HuH-7 (cell line): ENCODE measurements at regions not wholly inside any gene's neighbourhood (a gene's known extent, or its start where the extent isn't known, plus 50 kb on each side); places are given as distances from the start of the nearest gene placed in this dataset.
"Not testable (repeated sequence)": the region's sequence is repeated elsewhere in the genome, so short reads cannot be mapped to it uniquely, and the experiment has no call there.

ENCODE experiments used
- DNase-seq: peaks from one replicate; pipeline ENCODE4 v3.0.0; 2011; ENCODE audit warnings: low spot score

DNA sequence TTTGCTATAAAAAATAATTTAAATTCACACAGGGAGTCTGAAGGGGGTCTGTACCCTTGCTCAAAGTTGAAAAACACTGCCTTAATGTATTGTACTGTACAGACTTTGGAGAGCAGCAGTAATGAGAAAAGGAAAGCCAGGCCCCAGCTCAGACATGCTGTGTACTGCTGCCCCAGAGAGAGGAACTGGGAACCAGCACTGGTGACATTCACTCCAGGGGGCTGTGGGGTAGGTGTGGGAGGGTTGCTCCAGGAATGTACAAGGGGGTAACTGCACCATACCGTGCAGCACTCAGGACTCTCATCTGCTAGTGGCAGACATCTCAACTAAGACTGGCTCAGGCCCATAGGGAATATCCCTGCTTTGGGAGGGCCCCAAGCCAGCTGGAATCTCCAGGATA lies 146.0 kb upstream of the RMP24 start:
- DNase-seq, result no peak

DNA sequence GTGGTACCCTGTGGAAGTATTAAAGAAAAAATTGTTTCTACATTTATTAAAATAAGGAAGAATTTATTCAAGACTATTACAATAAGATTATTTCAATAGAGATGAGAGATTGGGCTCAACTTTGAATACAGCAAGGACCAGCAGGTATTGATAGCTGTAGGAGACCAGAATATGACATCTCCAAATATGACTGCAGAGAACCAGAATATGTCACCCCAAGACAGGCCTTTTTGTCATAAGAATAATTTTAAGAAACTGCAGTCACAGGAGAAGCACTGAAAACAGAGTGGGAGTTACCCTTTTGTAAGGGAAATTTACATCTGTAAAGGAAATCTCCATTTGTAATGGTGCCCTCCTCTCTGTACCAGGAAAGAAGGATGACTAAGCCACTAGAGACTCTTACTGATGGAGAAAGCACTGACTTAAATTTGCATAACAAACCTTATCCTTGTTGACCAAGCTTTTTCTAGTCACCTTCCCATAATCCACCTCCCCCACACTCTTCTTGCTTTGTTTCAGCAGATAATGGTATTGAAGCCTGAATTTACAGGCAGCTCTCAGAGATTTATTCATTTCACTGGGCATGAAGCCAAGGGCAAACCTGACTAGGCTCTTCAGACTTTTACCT lies 145.1 kb upstream of the RMP24 start:
- DNase-seq, result no peak

DNA sequence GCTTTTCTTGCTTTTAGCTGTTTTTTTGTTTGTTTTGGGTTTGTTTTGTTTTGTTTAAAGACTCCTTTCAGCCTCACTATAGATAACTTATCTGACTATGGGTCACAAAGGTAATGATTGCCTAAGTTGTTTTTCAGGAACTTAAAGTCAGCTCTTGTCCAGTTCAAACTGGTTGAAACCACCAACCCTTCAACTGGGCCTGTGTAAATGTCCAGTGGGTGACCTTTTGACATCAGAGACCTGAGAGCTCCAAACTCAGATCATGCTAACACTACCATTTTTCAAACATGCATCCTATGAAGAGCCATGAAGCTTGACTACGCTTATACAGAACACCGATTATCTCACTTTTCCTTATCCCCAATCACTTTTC lies 144.6 kb upstream of the RMP24 start:
- DNase-seq, result no peak

DNA sequence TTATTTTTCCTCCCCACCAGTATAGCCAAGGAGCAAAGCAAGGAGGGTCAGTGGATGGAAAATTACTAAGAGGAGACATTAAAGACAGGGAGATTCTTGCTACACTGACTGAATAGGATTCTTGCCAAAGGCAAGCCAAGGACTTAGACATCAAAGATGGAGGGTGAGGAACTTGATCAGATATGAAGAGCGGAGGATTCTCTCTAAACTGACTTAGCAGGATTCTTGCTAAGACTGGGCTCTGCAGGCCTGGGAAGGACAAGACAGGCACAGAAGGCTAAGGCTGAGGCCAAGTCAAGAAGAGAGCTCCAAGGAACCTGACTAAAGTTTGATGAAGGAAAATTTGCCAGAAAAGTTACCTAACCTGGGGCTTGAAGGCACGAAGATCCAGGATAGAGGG lies 143.9 kb upstream of the RMP24 start:
- DNase-seq, result no peak

DNA sequence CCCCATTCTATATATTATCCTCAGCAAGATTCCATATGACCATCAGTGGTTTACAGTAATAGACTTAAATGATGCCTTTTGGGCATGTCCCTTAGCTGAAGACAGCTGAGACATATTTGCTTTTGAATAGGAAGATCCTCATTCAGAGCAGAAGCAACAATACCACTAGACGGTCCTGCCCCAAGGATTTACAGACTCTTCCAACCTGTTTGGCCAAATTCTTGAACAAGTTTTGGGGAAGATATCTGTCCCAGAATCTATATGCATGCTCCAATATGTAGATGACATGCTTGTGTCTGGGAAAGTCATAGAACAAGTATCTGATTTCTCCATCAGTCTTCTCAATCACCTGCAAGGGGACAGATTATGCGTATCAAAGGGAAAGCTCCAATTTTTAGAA lies 137.1 kb upstream of the RMP24 start:
- DNase-seq, result no peak

DNA sequence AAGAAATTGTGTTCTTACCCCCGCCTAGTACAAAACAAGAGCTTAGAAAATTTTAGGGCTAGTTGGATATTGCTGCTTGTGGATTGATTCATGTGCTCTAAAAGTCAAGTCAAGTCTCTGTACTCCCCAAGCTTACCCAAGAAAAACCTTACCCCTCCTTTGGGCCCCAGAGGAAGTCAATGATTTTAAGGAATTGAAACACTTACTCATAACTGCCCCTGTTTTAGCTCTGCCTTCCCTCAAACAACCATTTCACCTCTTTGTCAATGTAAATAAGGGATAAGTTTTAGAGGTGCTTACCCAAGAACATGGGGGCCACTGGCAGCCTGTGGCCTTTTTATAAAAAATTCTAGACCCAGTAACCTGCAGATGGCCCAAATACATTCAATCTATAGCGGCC lies 136.6 kb upstream of the RMP24 start:
- DNase-seq, result no peak

DNA sequence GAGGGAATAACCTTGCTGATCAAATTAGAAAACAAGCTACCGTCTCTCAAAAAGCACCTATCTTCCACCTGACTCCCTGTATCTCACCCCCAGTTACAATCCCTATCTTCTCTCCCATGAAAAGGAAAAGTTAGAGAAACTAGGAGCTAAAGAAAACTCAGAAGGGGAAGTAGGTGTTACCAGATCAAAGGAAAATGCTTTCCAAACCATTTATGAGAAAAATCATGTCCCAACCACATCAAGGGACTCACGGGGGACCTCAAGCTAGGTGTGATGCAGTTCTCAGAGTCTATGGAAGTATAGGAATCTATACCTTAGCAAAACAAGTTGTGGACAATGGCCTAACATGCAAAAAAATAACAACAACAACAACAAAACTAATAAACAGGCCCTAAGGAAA lies 135.5 kb upstream of the RMP24 start:
- DNase-seq, result no peak

DNA sequence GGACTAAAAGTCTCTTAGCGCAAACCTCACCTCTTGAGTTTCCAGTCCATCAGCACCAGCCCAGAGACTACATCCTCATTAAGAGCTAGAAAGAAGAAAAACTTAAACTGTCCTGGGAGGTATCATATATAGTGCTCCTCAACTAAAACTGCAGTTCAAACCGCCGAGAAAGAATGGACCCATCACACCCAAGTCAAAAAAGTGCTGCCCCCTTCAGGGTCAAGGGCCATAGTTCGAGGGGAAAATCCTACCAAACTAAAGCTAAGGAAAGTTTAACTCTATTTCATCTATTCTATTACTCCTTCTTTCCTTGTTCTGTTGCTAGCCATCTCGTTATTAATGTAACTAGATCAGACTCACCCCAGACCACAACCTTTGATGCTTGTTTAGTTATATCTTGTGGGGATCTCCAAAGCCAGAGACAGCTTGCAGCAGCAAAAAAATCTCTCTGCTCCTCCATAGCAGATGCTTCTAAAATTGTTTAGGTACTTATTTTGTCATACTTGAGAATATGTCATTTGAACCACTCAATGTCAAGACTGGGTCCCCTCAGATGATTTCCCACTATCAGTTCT lies 134.5 kb upstream of the RMP24 start:
- DNase-seq, result no peak

DNA sequence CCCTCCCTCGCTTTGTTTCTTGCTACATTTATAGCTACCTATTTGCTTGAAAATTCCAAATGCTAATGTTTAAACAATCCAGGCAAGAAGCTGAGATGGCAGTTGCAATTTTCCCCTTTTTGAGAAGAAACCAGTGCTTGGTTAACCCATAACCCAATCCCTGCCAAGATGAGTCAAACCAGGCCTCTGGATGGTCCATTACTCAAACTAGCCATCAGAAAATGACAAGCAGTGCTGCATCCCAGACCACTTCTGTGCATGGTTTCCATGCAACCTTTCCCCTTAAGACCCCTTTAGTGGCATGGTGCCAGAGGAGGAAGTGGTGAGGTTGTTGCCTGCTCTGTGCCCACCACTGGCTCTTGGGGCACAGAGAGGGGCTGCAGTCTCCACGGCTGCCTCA lies 131.2 kb upstream of the RMP24 start:
- DNase-seq, result no peak

DNA sequence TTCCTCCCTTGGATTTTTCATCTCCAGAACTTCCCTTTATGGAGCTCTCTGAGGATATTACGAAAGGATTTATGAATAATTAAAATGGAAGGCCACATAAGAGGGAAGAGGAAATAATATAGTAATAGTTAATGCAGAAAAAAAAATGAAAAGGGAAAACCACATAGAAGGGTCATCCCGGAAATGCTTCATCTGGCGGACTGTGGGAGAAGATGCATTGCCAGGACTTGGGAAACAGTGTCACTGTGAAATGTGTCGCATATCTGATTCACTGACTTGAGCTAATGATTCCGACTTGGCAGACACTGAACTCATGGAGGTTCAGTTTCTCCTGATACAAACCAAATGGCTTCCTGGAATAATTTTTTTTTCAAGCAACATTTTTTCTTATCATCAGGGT lies 129.9 kb upstream of the RMP24 start:
- no peak for DNase-seq

DNA sequence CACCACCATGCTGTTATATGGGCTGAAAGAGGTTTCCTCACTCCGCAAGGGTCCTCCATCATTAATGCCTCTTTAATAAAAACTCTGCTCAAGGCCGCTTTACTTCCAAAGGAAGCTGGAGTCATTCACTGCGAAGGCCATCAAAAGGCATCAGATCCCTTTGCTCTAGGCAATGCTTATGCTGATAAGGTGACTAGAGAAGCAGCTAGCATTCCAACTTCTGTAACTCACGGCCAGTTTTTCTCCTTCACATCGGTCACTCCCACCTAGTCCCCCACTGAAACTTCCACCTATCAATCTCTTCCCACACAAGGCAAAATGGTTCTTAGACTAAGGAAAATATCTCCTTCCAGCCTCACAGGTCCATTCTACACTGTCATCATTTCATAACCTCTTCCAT lies 124.2 kb upstream of the RMP24 start:
- not testable (repeated sequence) for DNase-seq

DNA sequence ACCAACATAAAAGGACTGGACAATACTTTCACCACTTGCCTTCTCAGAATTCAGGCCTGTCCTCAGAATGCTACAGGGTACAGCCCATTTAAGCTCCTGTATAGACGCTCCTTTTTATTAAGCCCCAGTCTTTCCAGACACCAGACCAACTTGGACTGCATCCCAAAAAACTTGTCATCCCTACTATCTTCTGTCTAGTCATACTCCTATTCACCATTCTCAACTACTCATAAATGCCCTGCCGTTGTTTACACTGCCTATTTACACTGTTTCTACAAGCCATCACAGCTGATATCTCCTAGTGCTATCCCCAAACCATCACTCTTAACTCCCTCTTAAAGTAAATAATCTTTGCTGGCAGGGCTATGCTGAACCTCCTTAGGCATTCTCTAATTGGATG lies 123.2 kb upstream of the RMP24 start:
- not testable (repeated sequence) for DNase-seq

DNA sequence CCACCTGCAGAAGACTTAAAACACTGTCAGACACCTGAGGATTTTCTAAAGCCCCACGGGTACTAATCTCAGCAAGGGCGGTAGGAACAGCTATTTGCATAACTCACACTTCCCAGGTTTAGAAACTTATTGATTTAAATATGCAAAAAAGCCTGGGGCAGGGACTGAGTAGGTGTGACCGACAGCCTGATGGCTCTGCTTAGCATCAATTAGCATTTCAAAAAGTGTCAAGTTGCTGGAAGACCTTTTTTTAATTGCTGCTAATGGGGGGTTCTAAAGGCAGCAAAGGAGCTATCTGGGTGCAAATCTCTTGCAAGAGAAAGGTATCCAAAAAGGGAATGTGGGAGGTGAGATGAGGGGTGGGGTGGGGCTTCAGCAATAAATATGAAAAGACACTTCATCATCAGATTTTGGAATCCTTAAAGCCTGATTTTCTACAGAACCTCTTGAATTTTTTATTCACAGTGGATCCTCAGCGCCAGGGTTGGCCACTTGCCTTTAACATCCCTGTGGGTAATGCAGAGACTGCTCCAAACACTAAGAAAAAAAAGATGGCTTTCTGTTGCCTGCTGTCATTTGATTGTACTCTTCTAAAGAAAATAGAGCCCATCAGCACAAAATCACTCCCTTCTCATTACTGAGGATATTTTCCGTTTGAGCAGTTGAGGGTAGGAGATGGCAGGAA lies 121.1 kb upstream of the RMP24 start:
- DNase-seq, result no peak

DNA sequence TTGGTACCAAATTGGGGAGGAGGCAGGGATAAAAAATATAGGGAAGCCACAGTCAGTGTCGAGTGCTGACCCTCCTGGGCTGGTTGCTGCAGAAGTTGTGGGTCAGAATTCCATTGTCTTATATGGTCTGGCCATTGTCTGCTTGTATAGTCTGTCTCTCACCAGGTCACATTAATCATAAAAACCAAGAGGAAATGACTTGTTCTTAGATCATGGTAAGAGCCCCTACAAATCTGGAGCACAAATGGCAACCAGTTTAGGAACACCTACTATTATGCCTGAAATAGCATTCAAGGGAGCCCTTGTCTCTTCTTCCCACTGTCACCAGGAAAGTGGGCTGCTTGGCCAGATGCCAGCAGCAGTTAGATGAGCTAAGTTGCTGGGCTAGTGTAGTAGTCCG lies 119.7 kb upstream of the RMP24 start:
- DNase-seq, result no peak

DNA sequence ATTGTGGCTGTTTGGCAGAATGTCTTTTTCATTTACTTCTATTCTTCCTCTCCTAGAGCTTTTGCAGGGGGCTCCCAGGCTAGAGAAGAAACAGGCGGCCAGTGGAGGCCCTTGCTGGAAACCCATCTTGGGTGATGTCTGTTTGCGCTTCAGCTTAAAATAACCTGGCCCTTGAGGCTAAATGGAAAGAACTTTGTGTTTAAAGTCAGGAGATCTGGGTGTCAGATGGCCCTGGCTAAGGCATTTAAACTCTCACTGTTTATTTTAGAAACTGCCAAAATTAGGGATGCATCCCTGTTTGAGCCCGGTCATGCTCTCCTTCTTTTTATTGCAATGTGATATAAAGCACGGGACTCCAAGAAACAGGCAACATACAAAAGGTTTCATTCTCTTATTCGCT lies 118.4 kb upstream of the RMP24 start:
- DNase-seq, result no peak

DNA sequence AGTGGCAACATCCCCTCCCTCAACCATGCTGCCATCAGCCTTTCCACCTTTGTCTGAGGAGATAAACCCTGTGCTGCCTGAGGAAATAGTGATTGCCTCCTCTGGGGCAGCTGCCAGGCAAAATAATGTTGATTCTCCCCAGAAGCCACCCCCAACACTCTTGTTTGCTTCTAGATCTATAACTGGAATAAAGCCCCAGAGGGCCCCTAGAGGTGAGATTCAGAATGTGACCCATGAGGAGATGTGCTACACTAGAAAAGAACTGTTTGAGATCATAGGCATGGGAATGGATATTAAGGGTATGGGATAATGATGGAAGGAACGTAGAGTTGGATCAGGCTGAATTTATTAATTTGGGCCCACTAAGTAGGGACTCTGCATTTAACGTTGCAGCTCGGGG lies 116.3 kb upstream of the RMP24 start:
- DNase-seq, result no peak

DNA sequence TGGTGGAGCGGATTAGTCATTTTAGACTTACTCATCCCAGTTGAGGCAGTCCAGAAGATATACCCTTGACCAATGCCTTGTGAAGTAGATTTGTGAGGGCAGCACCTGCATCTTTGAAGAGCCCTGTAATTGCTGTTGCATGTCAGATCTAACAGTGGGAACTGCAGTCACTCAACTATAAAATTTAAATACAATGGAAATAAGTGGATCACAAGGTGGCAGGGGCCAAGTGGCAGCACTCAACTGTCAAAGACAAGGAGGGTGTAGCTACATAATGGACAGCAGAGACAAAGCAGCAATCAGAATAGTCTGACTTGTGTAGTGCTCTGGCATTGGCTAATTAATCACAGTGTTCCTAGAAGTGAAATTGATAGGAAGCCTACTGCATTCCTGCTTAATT lies 115.8 kb upstream of the RMP24 start:
- not testable (repeated sequence) for DNase-seq

DNA sequence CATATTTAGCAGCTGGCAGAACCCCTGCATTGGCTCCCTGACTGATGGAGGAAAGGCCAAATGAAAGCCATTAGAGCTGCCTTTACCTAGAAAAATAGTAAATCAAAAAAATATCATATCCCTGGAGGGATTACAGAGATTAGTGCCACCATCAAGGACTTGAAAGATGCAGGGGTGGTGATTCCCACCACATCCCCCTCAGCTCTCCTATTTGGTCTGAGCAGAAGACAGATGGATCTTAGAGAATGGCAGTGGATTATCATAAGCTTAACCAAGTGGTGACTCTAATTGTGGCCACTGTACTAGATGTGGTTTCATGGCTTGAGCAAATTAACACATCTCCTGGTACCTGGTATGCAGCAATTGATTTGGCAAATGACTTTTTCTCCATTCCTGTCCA lies 114.9 kb upstream of the RMP24 start:
- DNase-seq, result not testable (repeated sequence)

DNA sequence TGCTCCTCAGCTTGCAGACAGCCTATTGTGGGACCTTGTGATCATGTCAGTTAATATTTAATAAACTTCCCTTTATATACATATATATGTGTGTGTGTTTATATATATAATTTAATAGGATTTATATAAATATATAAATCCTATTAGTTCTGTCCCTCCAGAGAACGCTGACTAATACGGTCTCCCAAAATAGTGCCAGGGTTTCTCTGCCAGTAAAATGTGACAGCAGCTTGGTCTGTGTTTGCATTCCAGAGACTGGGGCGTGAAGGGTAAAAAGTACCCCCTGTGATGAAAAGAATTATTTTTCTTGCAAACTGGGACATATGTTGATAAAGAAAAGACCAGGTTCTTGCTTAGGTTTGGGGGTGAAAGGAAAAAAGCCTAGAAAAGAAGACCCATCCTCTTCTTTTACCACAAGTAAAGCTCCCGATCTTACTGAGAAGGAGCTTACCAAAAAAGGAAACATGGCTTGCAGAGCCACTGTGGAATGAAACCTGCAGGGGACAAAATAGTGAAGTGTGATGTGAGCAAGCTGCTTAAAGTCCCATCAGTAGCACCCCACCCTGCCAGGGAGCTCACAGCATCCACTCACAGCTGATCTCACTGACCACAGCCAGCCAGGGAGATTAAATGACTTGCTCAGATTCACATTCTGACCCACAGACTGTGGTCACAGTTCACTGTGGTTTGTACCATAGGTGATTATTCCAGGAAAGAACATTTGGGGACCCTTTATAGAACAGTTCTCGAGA lies 110.9 kb upstream of the RMP24 start:
- DNase-seq, result no peak

DNA sequence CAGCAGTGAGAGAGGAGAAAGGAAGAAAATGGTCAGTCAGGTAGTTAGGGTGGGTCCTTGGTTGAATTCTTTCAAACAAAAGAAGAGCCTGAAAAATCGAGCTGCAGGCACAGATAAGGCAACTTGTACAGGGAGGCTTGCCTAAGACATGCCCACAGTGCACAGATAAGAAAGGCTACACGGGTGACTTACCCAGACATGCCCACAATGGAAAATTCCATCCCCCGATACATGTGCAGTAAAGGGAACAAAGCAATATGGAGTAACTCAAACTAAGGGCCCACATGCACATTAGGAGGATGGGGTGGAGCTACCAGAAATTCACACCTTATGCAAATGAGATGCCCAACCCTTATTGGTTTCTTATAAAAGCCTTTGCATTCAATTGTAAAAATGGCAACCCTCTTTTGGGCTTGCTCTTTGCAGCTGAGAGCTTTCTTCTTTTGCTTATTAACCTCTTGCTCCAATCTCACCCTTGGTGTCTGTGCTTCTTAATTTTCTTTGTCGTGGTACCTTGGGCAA lies 110.3 kb upstream of the RMP24 start:
- no peak for DNase-seq

DNA sequence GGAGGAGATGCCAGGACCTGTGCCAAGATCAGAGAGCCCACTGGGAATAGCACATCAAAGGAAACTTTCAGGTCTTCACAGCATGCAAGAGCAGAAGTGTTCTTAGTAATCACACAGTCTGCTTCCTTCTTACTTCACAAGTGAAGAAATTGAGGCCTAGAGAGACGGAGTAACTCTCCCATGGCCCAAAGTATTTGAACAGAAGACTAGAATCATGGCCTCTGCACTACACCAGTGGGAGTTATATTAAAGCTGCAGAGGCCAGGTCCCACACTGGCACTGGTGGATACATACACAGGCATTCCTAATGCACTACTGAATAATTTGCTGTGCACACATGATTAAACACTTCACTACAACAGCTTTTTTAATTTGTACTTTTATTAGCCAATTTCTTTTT lies 107.6 kb upstream of the RMP24 start:
- no peak for DNase-seq

DNA sequence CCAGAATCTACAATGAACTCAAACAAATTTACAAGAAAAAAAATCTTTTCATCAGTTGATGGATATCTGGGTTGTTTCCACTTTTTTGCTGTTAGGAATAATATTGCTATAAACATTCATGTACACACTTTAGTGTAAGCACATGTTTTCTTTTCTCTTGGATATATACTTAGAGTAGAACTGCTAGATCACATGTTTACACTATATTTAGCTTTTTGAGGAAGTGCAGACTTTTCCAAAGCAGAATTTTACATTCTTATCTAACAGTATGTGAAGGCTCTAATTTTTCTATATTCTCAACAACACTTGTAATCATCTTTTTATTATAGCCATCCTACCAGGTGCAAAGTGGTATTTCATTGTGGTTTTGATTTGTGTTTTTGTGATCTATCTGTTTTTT lies 103.6 kb upstream of the RMP24 start:
- no peak for DNase-seq

DNA sequence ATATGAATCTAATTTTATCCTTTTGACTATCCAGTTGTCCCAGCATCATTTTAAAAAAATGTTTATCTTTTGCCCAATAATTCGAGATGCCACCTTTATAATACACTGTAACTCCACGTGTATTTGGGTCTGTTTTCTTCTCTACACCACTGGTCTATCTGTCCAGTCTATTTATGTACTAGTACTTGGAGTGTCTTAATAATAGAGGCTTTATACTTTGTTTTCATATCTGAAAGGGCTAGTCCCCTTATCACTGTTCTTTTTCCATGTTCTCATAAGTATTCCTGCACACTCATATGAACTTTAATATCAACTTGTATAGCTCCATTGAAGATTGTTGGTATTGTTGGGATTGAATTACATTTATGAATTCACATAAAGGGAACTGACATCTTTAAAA lies 101.1 kb upstream of the RMP24 start:
- DNase-seq, result no peak
